ENCODE measurements at regions not wholly inside any gene's neighbourhood (a gene's known extent, or its start where the extent isn't known, plus 50 kb on each side); places are given as distances from the start of the nearest gene placed in this dataset.

GRCh38 chr2:8586457-8587051, 95.3 kb upstream of the ID2 start:
- no peak overlapping the region for H3K9ac ChIP-seq (ENCODE audit: low read length in 2 of 2)
- H3K36me3 ChIP-seq (ENCODE audit: control insufficient read depth in 2 of 2, insufficient read depth in 2 of 2, low read length in 2 of 2) = no peaks in the 10 kb centered on the region
- H3K9me3 ChIP-seq (ENCODE audit: control insufficient read depth in 2 of 2, low read length in 2 of 2) = no peaks in the 10 kb centered on the region
- no peak overlapping the region for H3K4me3 ChIP-seq (ENCODE audit: low read length in 2 of 2)
- no peak overlapping the region for H3K27ac ChIP-seq (ENCODE audit: low read length)
- H3K27me3 ChIP-seq (ENCODE audit: control insufficient read depth in 1 of 2, insufficient read depth in 2 of 2, low read length in 2 of 2) = no peaks in the 10 kb centered on the region
- H3K4me1 ChIP-seq (ENCODE audit: control insufficient read depth, insufficient read depth, low read length) = peaks cover 15% of the 10 kb centered on the region

GRCh38 chr2:8587251-8587791, 94.5 kb upstream of the ID2 start:
- H3K27ac ChIP-seq (ENCODE audit: low read length) = no peak overlapping the region
- H3K4me3 ChIP-seq (ENCODE audit: low read length in 2 of 2) = no peak overlapping the region
- H3K9ac ChIP-seq (ENCODE audit: low read length in 2 of 2) = no peak overlapping the region

GRCh38 chr2:8587920-8588830, 93.7 kb upstream of the ID2 start:
- Histone ChIP-seq H3K4me3 (ENCODE audit: low read length in 2 of 2) (no peak overlapping the region), H3K27me3 (ENCODE audit: control insufficient read depth in 1 of 2, insufficient read depth in 2 of 2, low read length in 2 of 2) (no peaks in the 10 kb centered on the region), H3K9me3 (ENCODE audit: control insufficient read depth in 2 of 2, low read length in 2 of 2) (no peaks in the 10 kb centered on the region), H3K36me3 (ENCODE audit: control insufficient read depth in 2 of 2, insufficient read depth in 2 of 2, low read length in 2 of 2) (no peaks in the 10 kb centered on the region), H3K9ac (ENCODE audit: low read length in 2 of 2) (no peak overlapping the region), H3K4me1 (ENCODE audit: control insufficient read depth, insufficient read depth, low read length) (peaks cover 11% of the 10 kb centered on the region), H3K27ac (ENCODE audit: low read length) (no peak overlapping the region)

More at GRCh38 chr2:8587251-8587791, 94.5 kb upstream of the ID2 start:
- no peaks in the 10 kb centered on the region for H3K27me3 ChIP-seq (ENCODE audit: control insufficient read depth in 1 of 2, insufficient read depth in 2 of 2, low read length in 2 of 2)
- no peaks in the 10 kb centered on the region for H3K9me3 ChIP-seq (ENCODE audit: control insufficient read depth in 2 of 2, low read length in 2 of 2)
- peaks cover 15% of the 10 kb centered on the region for H3K4me1 ChIP-seq (ENCODE audit: control insufficient read depth, insufficient read depth, low read length)
- no peaks in the 10 kb centered on the region for H3K36me3 ChIP-seq (ENCODE audit: control insufficient read depth in 2 of 2, insufficient read depth in 2 of 2, low read length in 2 of 2)

- H3K4me1 ChIP-seq (ENCODE audit: control insufficient read depth, insufficient read depth, low read length) = peaks cover 8% of the 10 kb centered on the region
- no peaks in the 10 kb centered on the region for H3K36me3 ChIP-seq (ENCODE audit: control insufficient read depth in 2 of 2, insufficient read depth in 2 of 2, low read length in 2 of 2)
- no peak overlapping the region for H3K9ac ChIP-seq (ENCODE audit: low read length in 2 of 2)
- H3K27ac ChIP-seq (ENCODE audit: low read length) = no peak overlapping the region
- no peaks in the 10 kb centered on the region for H3K27me3 ChIP-seq (ENCODE audit: control insufficient read depth in 1 of 2, insufficient read depth in 2 of 2, low read length in 2 of 2)
- no peak overlapping the region for H3K4me3 ChIP-seq (ENCODE audit: low read length in 2 of 2)
- no peaks in the 10 kb centered on the region for H3K9me3 ChIP-seq (ENCODE audit: control insufficient read depth in 2 of 2, low read length in 2 of 2)
These were observed 93.0 kb upstream of the ID2 start for GRCh38 chr2:8588831-8589191.

GRCh38 chr2:8589721-8590120, 92.1 kb upstream of the ID2 start:
- Histone ChIP-seq H3K9me3 (ENCODE audit: control insufficient read depth in 2 of 2, low read length in 2 of 2) (no peaks in the 10 kb centered on the region), H3K36me3 (ENCODE audit: control insufficient read depth in 2 of 2, insufficient read depth in 2 of 2, low read length in 2 of 2) (no peaks in the 10 kb centered on the region), H3K27me3 (ENCODE audit: control insufficient read depth in 1 of 2, insufficient read depth in 2 of 2, low read length in 2 of 2) (no peaks in the 10 kb centered on the region), H3K4me3 (ENCODE audit: low read length in 2 of 2) (no peak overlapping the region), H3K4me1 (ENCODE audit: control insufficient read depth, insufficient read depth, low read length) (peaks cover 2% of the 10 kb centered on the region), H3K9ac (ENCODE audit: low read length in 2 of 2) (no peak overlapping the region), H3K27ac (ENCODE audit: low read length) (no peak overlapping the region)

- Histone ChIP-seq H3K4me3 (ENCODE audit: low read length in 2 of 2) (no peak overlapping the region), H3K27ac (ENCODE audit: low read length) (no peak overlapping the region), H3K36me3 (ENCODE audit: control insufficient read depth in 2 of 2, insufficient read depth in 2 of 2, low read length in 2 of 2) (no peaks in the 10 kb centered on the region), H3K27me3 (ENCODE audit: control insufficient read depth in 1 of 2, insufficient read depth in 2 of 2, low read length in 2 of 2) (no peaks in the 10 kb centered on the region), H3K4me1 (ENCODE audit: control insufficient read depth, insufficient read depth, low read length) (peaks cover 2% of the 10 kb centered on the region), H3K9ac (ENCODE audit: low read length in 2 of 2) (no peak overlapping the region), H3K9me3 (ENCODE audit: control insufficient read depth in 2 of 2, low read length in 2 of 2) (no peaks in the 10 kb centered on the region)
These were observed 90.9 kb upstream of the ID2 start for GRCh38 chr2:8590938-8591337.

- no peaks in the 10 kb centered on the region for H3K9me3 ChIP-seq (ENCODE audit: control insufficient read depth in 2 of 2, low read length in 2 of 2)
- H3K27me3 ChIP-seq (ENCODE audit: control insufficient read depth in 1 of 2, insufficient read depth in 2 of 2, low read length in 2 of 2) = no peaks in the 10 kb centered on the region
- peaks cover 2% of the 10 kb centered on the region for H3K4me1 ChIP-seq (ENCODE audit: control insufficient read depth, insufficient read depth, low read length)
- no peaks in the 10 kb centered on the region for H3K36me3 ChIP-seq (ENCODE audit: control insufficient read depth in 2 of 2, insufficient read depth in 2 of 2, low read length in 2 of 2)
- H3K4me3 ChIP-seq (ENCODE audit: low read length in 2 of 2) = no peak overlapping the region
- no peak overlapping the region for H3K27ac ChIP-seq (ENCODE audit: low read length)
- no peak overlapping the region for H3K9ac ChIP-seq (ENCODE audit: low read length in 2 of 2)
These were observed 89.1 kb upstream of the ID2 start for GRCh38 chr2:8592736-8593135.

- Histone ChIP-seq H3K27me3 (ENCODE audit: control insufficient read depth in 1 of 2, insufficient read depth in 2 of 2, low read length in 2 of 2) (no peaks in the 10 kb centered on the region), H3K9ac (ENCODE audit: low read length in 2 of 2) (no peak overlapping the region), H3K4me3 (ENCODE audit: low read length in 2 of 2) (no peak overlapping the region), H3K4me1 (ENCODE audit: control insufficient read depth, insufficient read depth, low read length) (peaks cover 2% of the 10 kb centered on the region), H3K9me3 (ENCODE audit: control insufficient read depth in 2 of 2, low read length in 2 of 2) (no peaks in the 10 kb centered on the region), H3K27ac (ENCODE audit: low read length) (no peak overlapping the region), H3K36me3 (ENCODE audit: control insufficient read depth in 2 of 2, insufficient read depth in 2 of 2, low read length in 2 of 2) (no peaks in the 10 kb centered on the region)
These were observed 88.6 kb upstream of the ID2 start for GRCh38 chr2:8593243-8593642.

- Histone ChIP-seq H3K36me3 (ENCODE audit: control insufficient read depth in 2 of 2, insufficient read depth in 2 of 2, low read length in 2 of 2) (no peaks in the 10 kb centered on the region), H3K9me3 (ENCODE audit: control insufficient read depth in 2 of 2, low read length in 2 of 2) (no peaks in the 10 kb centered on the region), H3K27me3 (ENCODE audit: control insufficient read depth in 1 of 2, insufficient read depth in 2 of 2, low read length in 2 of 2) (no peaks in the 10 kb centered on the region), H3K4me3 (ENCODE audit: low read length in 2 of 2) (no peak overlapping the region), H3K27ac (ENCODE audit: low read length) (no peak overlapping the region), H3K9ac (ENCODE audit: low read length in 2 of 2) (no peak overlapping the region), H3K4me1 (ENCODE audit: control insufficient read depth, insufficient read depth, low read length) (peaks cover 5% of the 10 kb centered on the region)
These were observed 87.0 kb upstream of the ID2 start for GRCh38 chr2:8594731-8595427.

GRCh38 chr2:8595428-8595805, 86.4 kb upstream of the ID2 start:
- Histone ChIP-seq H3K4me3 (ENCODE audit: low read length in 2 of 2) (no peak overlapping the region), H3K27ac (ENCODE audit: low read length) (no peak overlapping the region), H3K27me3 (ENCODE audit: control insufficient read depth in 1 of 2, insufficient read depth in 2 of 2, low read length in 2 of 2) (no peaks in the 10 kb centered on the region), H3K4me1 (ENCODE audit: control insufficient read depth, insufficient read depth, low read length) (peaks cover 5% of the 10 kb centered on the region), H3K9me3 (ENCODE audit: control insufficient read depth in 2 of 2, low read length in 2 of 2) (no peaks in the 10 kb centered on the region), H3K9ac (ENCODE audit: low read length in 2 of 2) (no peak overlapping the region), H3K36me3 (ENCODE audit: control insufficient read depth in 2 of 2, insufficient read depth in 2 of 2, low read length in 2 of 2) (no peaks in the 10 kb centered on the region)

Data from stomach smooth muscle (tissue), 2 donors.